HG02938 (cell line): ENCODE measurements at regions not wholly inside any gene's neighbourhood (a gene's known extent, or its start where the extent isn't known, plus 50 kb on each side); places are given as distances from the start of the nearest gene placed in this dataset.

Source experiments
- ATAC-seq: cut with Tn5 transposase; IDR thresholded peaks from one replicate; pipeline ENCODE4 v1.9.1; 2021; ENCODE audit warnings: mild to moderate bottlenecking, moderate library complexity; ENCODE audit not compliant: unreplicated experiment

- ATAC-seq: no peak
These were observed 258.5 kb upstream of the E2F7 start for GRCh38 chr12:77323788-77324415.

DNA sequence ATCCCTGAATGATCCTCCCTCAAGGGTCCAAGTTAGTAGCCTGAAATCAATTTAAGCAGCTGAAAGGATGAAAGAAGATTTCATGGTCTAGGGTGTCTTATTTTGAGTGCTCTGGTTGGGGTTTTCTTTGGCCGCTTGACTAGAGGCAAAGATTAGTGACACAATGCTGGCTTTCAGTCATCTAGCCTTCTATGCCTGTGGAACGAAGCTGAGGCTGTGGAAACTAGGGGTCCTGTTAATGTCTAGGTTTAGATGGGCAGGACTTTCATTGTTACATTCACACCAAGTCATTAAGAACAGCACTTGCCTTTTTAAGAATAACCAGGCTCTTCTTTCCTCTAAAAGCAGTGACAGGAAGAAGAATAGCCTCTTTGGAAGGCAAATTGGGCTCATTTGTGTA, 253.8 kb upstream of the E2F7 start:
- no peak for ATAC-seq

DNA sequence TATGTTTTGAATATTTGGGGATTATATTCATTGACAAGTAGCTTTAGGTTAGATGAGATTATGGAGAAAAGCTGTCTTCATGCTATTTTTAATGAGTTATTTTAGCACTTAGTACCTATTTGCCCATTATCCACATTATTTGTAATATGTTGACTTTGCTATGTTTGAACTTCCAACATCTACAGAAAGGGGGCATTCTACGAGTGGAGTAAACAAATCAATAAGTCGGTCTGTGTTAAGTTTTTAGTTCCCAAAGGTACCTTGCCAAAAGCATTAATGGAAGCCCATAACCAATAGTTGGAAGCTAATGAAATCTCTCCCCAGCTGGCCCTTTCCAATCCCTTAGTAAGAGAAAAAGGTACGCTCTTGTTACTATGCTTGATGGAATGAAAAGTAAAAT, 250.0 kb upstream of the E2F7 start:
- ATAC-seq: no peak

GRCh38 chr12:77314378-77315052, 249.1 kb upstream of the E2F7 start:
- no peak for ATAC-seq

GRCh38 chr12:77308056-77308455, 242.7 kb upstream of the E2F7 start:
- no peak for ATAC-seq

GRCh38 chr12:77300811-77301210, 235.4 kb upstream of the E2F7 start:
- ATAC-seq: no peak

DNA sequence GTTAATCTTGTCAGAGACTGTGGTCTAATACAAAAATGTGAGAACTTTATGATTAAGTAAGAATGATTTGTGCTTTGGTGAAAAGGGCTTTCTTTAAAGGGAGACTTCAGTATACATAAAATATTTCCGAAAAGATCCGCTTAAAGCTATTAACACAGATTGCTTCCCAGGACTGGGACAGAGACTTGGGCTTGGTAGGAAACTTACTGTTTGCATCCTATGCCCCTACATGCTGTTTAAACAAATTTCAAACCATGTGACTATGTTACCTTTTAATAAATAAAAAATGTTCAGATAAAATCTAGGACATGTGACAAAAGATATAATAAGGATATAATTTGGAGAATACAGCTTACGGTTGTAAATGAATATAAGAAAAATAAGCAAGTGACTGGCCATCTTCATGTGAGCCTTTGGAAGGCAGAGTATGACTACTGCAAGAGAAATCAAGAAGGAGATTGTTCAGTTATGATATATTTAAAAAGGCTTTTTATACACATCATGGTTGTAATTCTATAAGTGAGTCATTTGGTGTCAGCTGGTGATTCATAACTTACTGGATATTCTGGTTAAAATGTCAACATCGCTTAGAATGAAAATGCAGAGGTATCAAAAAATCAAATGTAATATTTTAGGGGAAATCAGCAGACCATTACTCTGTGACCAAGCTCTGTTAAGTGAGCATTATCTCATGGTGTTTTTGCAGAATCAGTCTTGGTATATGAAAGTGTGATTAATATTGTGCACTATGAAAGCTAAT, 234.7 kb upstream of the E2F7 start:
- no peak for ATAC-seq

GRCh38 chr12:77299001-77299400, 233.6 kb upstream of the E2F7 start:
- no peak for ATAC-seq

DNA sequence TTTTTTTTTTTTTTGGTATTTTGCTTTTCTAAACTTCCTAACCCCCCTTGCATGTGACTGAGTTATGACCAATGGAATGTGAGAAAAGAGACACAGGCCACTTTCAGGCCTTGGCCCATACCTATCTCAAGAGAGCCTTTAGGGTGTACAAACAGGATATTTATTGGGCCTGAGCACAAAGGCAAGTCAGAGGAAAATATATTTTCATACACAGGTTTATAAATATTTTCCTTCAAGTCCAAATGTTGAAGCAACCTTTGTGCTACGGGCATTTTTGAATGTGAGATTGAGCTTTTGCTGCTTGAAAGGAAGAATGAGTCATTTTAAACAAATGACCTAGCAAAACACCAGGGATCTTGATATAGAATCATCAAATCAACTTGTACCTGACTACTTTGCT, 228.6 kb upstream of the E2F7 start:
- ATAC-seq: no peak

DNA sequence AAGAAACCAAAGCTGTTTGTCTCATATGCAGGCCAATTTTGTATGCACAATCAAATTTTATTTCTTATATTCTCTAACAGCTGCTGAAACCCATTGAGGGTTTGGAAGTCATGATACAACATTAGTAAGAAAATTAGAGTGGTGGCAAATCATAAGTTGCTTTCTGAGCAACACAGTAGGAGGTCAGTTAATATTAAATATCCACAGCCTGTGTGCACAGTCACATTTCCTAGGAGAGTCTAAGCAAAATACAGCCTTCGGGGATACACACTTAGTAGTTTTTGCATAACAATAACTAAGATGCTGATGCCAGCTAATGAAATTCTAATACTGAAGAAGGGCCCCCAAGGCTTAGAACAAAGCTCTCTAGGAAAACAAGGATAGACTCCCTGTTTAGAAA, 209.6 kb upstream of the E2F7 start:
- no peak for ATAC-seq

GRCh38 chr12:77273898-77274297, 208.5 kb upstream of the E2F7 start:
- no peak for ATAC-seq

GRCh38 chr12:77256956-77257355, 191.6 kb upstream of the E2F7 start:
- no peak for ATAC-seq

DNA sequence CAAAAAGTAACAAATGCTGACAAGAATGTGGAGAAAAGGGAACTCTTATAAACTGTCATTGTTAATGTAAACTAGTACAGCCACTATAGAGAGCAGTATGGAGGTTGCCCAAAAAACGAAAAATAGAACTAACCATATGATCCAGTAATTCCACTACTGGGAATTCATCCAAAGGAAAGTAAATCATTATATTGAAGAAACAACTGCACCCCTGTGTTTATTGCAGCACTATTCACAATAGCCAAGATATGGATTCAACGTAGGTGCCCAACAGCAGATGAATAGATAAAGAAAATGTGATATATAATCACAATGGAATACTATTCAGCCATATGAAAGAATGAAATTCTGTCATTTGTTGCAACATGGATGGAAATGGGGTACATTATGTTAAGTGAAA, 188.0 kb upstream of the E2F7 start:
- no peak for ATAC-seq

DNA sequence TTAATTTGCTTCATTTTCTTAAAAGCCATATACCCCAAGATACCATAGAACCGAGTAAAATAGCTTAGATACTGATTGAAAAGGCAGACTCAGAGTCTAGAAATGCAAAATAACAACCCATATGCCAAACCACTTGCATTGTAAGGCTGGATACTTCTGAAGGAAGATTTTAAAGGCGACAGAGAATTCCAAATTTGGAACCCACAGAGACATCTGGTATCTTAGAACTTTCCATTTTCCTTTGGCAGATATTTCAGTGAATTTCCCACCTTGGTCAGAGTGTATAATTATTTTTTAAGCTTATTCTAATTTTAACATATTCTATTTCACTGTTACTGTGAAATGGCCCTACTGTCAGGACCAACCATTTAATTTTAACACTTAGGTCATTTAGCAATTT, 186.4 kb upstream of the E2F7 start:
- ATAC-seq: no peak

- no peak for ATAC-seq
These were observed 184.5 kb upstream of the E2F7 start for GRCh38 chr12:77249892-77250291.

GRCh38 chr12:77248036-77248435, 182.7 kb upstream of the E2F7 start:
- ATAC-seq: no peak

DNA sequence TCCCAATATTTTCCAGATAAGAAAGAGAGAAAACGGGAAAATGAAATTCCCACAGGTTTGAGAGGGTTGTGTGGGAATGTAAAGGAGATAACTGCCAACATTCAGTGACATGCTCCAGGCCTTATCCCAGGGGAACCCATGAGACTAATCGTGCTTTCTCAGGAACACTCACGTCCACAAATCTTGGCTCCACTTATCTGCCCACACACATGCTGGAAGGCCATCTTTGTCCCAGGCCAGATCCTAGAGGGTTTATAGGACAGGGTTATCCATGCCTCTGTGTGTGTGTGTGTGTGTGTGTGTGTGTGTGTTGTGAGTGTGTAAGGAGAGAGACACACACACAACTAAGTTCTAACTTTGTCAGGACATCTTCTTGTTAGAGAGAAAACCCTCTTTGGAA, 182.2 kb upstream of the E2F7 start:
- ATAC-seq: no peak

DNA sequence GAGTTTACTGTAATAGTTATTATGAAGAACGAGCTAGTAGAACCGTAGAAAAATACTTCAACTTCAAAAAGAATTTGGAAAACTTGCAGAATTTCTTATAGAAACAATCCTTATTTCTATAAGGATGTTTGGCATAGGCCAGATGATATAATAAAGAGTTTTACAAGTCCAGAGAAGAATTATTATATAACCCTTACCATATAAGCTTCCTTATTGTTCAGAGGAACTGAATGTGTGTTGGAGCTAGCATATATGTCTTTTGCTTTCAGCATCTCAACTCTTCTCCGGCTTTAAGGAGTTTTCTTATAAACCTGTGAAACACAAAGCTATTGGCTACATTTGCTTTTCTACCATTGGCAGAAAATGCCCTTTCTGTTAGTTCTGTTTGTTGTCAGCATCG, 178.0 kb upstream of the E2F7 start:
- ATAC-seq: no peak

DNA sequence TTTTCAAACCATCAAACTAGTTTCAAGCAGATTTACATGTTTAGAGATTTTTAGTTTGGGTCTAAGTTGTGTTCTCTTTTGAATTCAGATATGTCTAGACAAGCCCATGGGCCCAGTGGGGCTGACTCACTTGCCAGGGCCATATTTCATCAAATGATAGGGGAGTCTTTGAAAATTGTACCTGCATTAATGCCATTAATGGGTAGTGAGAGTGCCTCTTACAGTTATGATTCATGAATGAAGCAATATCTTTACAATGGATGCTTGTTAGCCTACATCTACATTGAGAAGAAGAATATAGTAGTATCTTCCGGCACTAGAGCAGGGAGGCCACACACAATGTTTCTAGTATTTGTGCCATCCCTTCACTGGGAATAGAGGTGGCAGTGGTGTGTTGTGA, 174.2 kb upstream of the E2F7 start:
- ATAC-seq: no peak

GRCh38 chr12:77238335-77238734, 173.0 kb upstream of the E2F7 start:
- ATAC-seq: no peak

DNA sequence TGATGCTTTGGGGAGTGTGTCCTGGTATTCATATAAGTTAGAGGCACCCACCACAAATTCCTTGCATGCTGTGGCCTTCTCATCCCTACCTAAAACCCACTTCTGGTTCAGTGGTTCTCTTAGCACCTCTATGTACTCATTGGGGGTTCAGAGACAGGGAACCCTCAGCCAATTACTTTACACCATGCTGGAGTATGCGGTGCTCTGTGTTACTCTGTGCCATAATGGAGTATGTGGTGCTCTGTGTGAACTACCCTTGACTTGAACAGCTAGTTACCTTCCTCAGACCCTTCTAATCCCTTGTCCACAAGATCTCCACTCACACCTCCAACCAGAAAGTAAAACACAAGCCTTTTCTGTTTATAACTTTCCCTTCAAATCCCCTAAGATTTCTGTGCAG, 172.5 kb upstream of the E2F7 start:
- ATAC-seq: no peak

DNA sequence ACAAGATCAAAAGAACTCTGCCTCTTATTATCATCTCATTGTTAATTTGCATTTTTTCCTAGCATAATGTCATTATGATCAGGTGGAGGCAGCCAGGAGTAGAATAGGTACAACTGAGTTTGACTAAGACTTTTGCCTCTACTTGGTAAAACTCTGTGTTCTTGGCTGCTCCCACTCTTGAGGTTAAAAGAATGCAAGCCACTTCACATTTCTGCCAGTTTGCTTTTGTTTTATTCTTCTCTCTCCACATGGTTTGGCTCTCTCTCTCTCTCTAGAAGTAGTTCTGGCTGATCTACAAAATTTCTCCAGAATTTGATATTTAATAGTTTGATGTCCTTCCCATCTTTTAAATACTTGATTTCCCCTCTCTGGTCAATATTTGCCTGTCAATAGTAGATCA, 170.7 kb upstream of the E2F7 start:
- no peak for ATAC-seq
